Endothelial cell of umbilical vein (primary cell): ENCODE measurements at regions not wholly inside any gene's neighbourhood (a gene's known extent, or its start where the extent isn't known, plus 50 kb on each side); places are given as distances from the start of the nearest gene placed in this dataset.

Source experiments
- JUN ChIP-seq: IDR thresholded peaks from 2 replicates; pipeline ENCODE4 v1.6.1; 2011; ENCODE audit warnings: borderline replicate concordance, low read depth; ENCODE audit not compliant: insufficient read length, insufficient read depth
- POLR2A ChIP-seq: IDR thresholded peaks from 2 replicates; pipeline ENCODE4 v1.6.1; 2012; ENCODE audit warnings: low read depth, mild to moderate bottlenecking, control low read depth, low read length
- POLR2AphosphoS5 ChIP-seq: IDR thresholded peaks from 2 replicates; pipeline ENCODE4 v1.6.1; 2012; ENCODE audit warnings: low read depth, mild to moderate bottlenecking, control low read depth, low read length, moderate library complexity; ENCODE audit not compliant: insufficient read depth
- TF ChIP-seq, protein P1 (sequence below), 2 donors: IDR thresholded peaks; 1 replicate in 1 of 2; 2 replicates in 1 of 2; pipeline ENCODE4 v1.5.1; 2011; ENCODE audit warnings: low read length in 2 of 2, mild to moderate bottlenecking in 2 of 2, moderate library complexity in 2 of 2, control low read depth in 1 of 2, inconsistent platforms in 1 of 2, low read depth in 1 of 2; ENCODE audit not compliant: insufficient read depth in 1 of 2; ENCODE audit errors: extremely low read depth in 1 of 2

DNA sequence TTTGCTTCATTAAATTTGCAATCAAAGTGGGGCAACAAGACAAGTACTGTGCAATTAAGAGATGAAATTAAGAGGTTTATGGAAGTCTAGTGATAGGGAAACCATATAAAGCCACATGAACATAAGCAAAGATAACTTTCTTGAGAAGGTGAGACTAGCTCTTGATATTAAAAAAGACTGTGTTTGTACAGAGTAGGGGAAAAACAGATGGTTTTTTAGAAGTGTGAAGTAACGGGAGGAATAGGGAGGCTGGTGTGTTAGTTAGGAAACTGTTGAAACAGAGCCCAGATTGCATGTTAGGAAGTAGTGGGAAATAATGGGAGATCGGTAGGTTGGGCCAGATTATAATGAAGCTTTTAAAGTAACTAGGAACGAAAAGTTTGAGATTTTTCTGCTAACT lies 149.8 kb upstream of the FREM2 start:
- TF ChIP-seq, protein P1, sequence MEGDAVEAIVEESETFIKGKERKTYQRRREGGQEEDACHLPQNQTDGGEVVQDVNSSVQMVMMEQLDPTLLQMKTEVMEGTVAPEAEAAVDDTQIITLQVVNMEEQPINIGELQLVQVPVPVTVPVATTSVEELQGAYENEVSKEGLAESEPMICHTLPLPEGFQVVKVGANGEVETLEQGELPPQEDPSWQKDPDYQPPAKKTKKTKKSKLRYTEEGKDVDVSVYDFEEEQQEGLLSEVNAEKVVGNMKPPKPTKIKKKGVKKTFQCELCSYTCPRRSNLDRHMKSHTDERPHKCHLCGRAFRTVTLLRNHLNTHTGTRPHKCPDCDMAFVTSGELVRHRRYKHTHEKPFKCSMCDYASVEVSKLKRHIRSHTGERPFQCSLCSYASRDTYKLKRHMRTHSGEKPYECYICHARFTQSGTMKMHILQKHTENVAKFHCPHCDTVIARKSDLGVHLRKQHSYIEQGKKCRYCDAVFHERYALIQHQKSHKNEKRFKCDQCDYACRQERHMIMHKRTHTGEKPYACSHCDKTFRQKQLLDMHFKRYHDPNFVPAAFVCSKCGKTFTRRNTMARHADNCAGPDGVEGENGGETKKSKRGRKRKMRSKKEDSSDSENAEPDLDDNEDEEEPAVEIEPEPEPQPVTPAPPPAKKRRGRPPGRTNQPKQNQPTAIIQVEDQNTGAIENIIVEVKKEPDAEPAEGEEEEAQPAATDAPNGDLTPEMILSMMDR (IDR thresholded peaks at IDR 0.05; ENCODE audit: extremely low read depth in 1 of 2, insufficient read depth in 1 of 2, low read depth in 1 of 2, low read length in 2 of 2) = no peak
- TF ChIP-seq JUN = no peak
- TF ChIP-seq POLR2A = no peak
- no peak for TF ChIP-seq POLR2AphosphoS5
